Fibroblast of lung (primary cell): ENCODE measurements at regions not wholly inside any gene's neighbourhood (a gene's known extent, or its start where the extent isn't known, plus 50 kb on each side); places are given as distances from the start of the nearest gene placed in this dataset.

ENCODE experiments used
- DNase-seq, 2 donors: peaks; one replicate each; pipeline versions ENCODE4 v3.0.0 to v3.0.0-alpha.2; 2010; ENCODE audit warnings: low read depth in 2 of 2
- H2AFZ ChIP-seq: 2 replicates; pipeline ENCODE4 v1.5.1; 2012; ENCODE audit warnings: low read length, control low read depth, inconsistent platforms
- H3K27ac ChIP-seq: 2 replicates; pipeline ENCODE4 v1.5.1; 2011; ENCODE audit warnings: low read length, control low read depth; ENCODE audit not compliant: insufficient read depth
- H3K27me3 ChIP-seq: 2 replicates; pipeline ENCODE4 v1.5.1; 2011; ENCODE audit warnings: mild to moderate bottlenecking, low read length; ENCODE audit not compliant: control insufficient read depth, insufficient read depth
- H3K36me3 ChIP-seq: 2 replicates; pipeline ENCODE4 v1.5.1; 2011; ENCODE audit warnings: low read length; ENCODE audit not compliant: control insufficient read depth, insufficient read depth
- H3K4me1 ChIP-seq: 2 replicates; pipeline ENCODE4 v1.5.1; 2011; ENCODE audit warnings: low read length; ENCODE audit not compliant: control insufficient read depth, insufficient read depth; ENCODE audit errors: extremely low read depth
- H3K4me2 ChIP-seq: 2 replicates; pipeline ENCODE4 v1.5.1; 2011; ENCODE audit warnings: low read length, control low read depth; ENCODE audit not compliant: insufficient read depth; ENCODE audit errors: extremely low read depth
- H3K4me3 ChIP-seq, 4 experiments: fragments of 200-600 bp in 1 of 4; sonication (generic) in 1 of 4; replicated peaks in 1 of 4; 2 replicates each; pipeline ENCODE4 v1.5.1; 2011 to 2016; ENCODE audit warnings: low read length in 4 of 4, low read depth in 3 of 4, mild to moderate bottlenecking in 3 of 4, control low read depth in 2 of 4, inconsistent platforms in 1 of 4, mixed read lengths in 1 of 4; ENCODE audit not compliant: insufficient read depth in 1 of 4; ENCODE audit errors: control extremely low read depth in 1 of 4
- H3K79me2 ChIP-seq: 2 replicates; pipeline ENCODE4 v1.5.1; 2012; ENCODE audit warnings: mild to moderate bottlenecking, low read length, inconsistent platforms; ENCODE audit not compliant: control insufficient read depth, insufficient read depth
- H3K9ac ChIP-seq: 2 replicates; pipeline ENCODE4 v1.5.1; 2011; ENCODE audit warnings: mild to moderate bottlenecking, low read length, control low read depth; ENCODE audit not compliant: insufficient read depth
- H3K9me3 ChIP-seq: 2 replicates; pipeline ENCODE4 v1.5.1; 2012; ENCODE audit warnings: low read depth, low read length; ENCODE audit not compliant: control insufficient read depth, insufficient read depth
- H4K20me1 ChIP-seq: 2 replicates; pipeline ENCODE4 v1.5.1; 2011; ENCODE audit warnings: low read length; ENCODE audit not compliant: control insufficient read depth, insufficient read depth; ENCODE audit errors: extremely low read depth
- EZH2 ChIP-seq: IDR thresholded peaks from 2 replicates; pipeline ENCODE4 v1.5.1; 2012; ENCODE audit warnings: low read length, control low read depth, mild to moderate bottlenecking; ENCODE audit errors: missing control alignments
- TF ChIP-seq, protein P1 (sequence below), 2 donors: IDR thresholded peaks in 1 of 2; conservative IDR thresholded peaks in 1 of 2; 1 replicate in 1 of 2; 2 replicates in 1 of 2; pipeline ENCODE4 v1.5.1; 2011 to 2012; ENCODE audit warnings: low read length in 2 of 2, control low read depth in 1 of 2, inconsistent platforms in 1 of 2, low read depth in 1 of 2, mild to moderate bottlenecking in 1 of 2

- no peak overlapping the region for H3K9ac ChIP-seq
- peaks cover 2% of the 10 kb centered on the region for H3K27me3 ChIP-seq
- H3K4me3 ChIP-seq: no peak overlapping the region
- H4K20me1 ChIP-seq: no peaks in the 10 kb centered on the region
- no peaks in the 10 kb centered on the region for H3K36me3 ChIP-seq
- no peaks in the 10 kb centered on the region for H3K9me3 ChIP-seq
- no peaks in the 10 kb centered on the region for H3K4me1 ChIP-seq
- H3K4me2 ChIP-seq: no peak overlapping the region
- TF ChIP-seq, protein P1, sequence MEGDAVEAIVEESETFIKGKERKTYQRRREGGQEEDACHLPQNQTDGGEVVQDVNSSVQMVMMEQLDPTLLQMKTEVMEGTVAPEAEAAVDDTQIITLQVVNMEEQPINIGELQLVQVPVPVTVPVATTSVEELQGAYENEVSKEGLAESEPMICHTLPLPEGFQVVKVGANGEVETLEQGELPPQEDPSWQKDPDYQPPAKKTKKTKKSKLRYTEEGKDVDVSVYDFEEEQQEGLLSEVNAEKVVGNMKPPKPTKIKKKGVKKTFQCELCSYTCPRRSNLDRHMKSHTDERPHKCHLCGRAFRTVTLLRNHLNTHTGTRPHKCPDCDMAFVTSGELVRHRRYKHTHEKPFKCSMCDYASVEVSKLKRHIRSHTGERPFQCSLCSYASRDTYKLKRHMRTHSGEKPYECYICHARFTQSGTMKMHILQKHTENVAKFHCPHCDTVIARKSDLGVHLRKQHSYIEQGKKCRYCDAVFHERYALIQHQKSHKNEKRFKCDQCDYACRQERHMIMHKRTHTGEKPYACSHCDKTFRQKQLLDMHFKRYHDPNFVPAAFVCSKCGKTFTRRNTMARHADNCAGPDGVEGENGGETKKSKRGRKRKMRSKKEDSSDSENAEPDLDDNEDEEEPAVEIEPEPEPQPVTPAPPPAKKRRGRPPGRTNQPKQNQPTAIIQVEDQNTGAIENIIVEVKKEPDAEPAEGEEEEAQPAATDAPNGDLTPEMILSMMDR (conservative IDR thresholded peaks at IDR 0.05 in 1 of 2, IDR thresholded peaks at IDR 0.05 in 1 of 2; ENCODE audit: low read depth in 1 of 2, low read length in 2 of 2): peak; percentile 77 to 83
- no peak for TF ChIP-seq EZH2
- no peak overlapping the region for H2AFZ ChIP-seq
- no peak overlapping the region for H3K27ac ChIP-seq
- no peaks in the 10 kb centered on the region for H3K79me2 ChIP-seq
- DNase-seq: peak; percentile 49 to 66
These were observed 70.6 kb upstream of the STARD3NL start for GRCh38 chr7:38107486-38107893.

- Histone ChIP-seq H4K20me1 (no peaks in the 10 kb centered on the region), H3K36me3 (no peaks in the 10 kb centered on the region), H2AFZ (no peak overlapping the region), H3K27ac (no peak overlapping the region), H3K4me2 (no peak overlapping the region), H3K4me3 (no peak overlapping the region), H3K79me2 (no peaks in the 10 kb centered on the region), H3K27me3 (peaks cover 5% of the 10 kb centered on the region), H3K4me1 (no peaks in the 10 kb centered on the region), H3K9ac (no peak overlapping the region), H3K9me3 (no peaks in the 10 kb centered on the region)
- DNase-seq: no peak
- no peak for TF ChIP-seq EZH2
- TF ChIP-seq, protein P1 (conservative IDR thresholded peaks at IDR 0.05 in 1 of 2, IDR thresholded peaks at IDR 0.05 in 1 of 2; ENCODE audit: low read depth in 1 of 2, low read length in 2 of 2): no peak
These were observed 66.0 kb upstream of the STARD3NL start for GRCh38 chr7:38112075-38112474.

- H3K9ac ChIP-seq: no peak overlapping the region
- TF ChIP-seq EZH2: no peak
- TF ChIP-seq, protein P1 (conservative IDR thresholded peaks at IDR 0.05 in 1 of 2, IDR thresholded peaks at IDR 0.05 in 1 of 2; ENCODE audit: low read depth in 1 of 2, low read length in 2 of 2): no peak
- DNase-seq: no peak
These were observed 58.0 kb upstream of the STARD3NL start for GRCh38 chr7:38120076-38120475.

More at GRCh38 chr7:38120076-38120475, 58.0 kb upstream of the STARD3NL start:
- Histone ChIP-seq H3K36me3 (no peaks in the 10 kb centered on the region), H3K4me2 (no peak overlapping the region), H3K27ac (no peak overlapping the region), H3K9me3 (no peaks in the 10 kb centered on the region), H3K27me3 (peaks cover 3% of the 10 kb centered on the region), H3K4me1 (no peaks in the 10 kb centered on the region), H4K20me1 (no peaks in the 10 kb centered on the region), H3K79me2 (no peaks in the 10 kb centered on the region), H3K4me3 (no peak overlapping the region), H2AFZ (no peak overlapping the region)
